GM12892 (cell line): ENCODE measurements at regions not wholly inside any gene's neighbourhood (a gene's known extent, or its start where the extent isn't known, plus 50 kb on each side); places are given as distances from the start of the nearest gene placed in this dataset.

Experiments used
- POLR2A ChIP-seq: IDR thresholded peaks from 2 replicates; pipeline ENCODE4 v1.6.1; 2011; ENCODE audit warnings: low read depth, low read length, control low read depth
- POLR2AphosphoS5 ChIP-seq: IDR thresholded peaks from 2 replicates; pipeline ENCODE4 v1.6.1; 2011; ENCODE audit warnings: low read depth, low read length, control low read depth

DNA sequence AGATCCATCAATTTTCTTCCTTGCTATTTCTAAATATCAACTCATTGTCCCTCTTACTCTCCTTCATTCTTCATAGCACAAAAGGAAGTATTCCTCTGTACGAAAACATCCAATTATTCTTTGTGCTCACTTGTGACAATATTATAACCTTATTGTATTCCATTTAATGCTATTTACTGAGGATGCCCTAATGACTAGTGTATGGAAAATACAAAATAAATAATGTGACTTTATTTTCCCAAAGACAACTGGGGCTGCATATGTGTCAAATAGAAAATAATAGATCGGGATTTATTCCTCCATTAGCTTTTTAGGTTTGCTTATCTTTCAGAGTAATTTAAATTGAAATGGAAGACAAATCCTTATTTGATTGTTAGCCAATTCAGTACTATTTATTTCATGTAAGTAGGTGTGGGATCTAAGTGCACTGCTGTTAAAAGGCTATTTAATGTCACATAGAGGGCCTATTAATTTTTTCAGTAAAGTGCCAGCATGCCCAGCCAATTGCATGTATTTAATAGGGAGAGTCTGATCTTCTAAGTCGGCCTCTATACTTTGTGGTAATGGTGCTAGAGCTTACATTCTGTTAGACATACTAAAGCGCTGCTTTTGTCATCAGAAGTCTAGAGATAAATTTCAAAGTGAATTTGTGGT is 329.8 kb downstream of the MCTP2 start:
- TF ChIP-seq POLR2A (no peak), POLR2AphosphoS5 (no peak)
